H4 (cell line): ENCODE measurements at regions not wholly inside any gene's neighbourhood (a gene's known extent, or its start where the extent isn't known, plus 50 kb on each side); places are given as distances from the start of the nearest gene placed in this dataset.

Experiments
- DNase-seq: peaks from one replicate; pipeline ENCODE4 v3.0.0-alpha.2; 2015; ENCODE audit warnings: low spot score

DNA sequence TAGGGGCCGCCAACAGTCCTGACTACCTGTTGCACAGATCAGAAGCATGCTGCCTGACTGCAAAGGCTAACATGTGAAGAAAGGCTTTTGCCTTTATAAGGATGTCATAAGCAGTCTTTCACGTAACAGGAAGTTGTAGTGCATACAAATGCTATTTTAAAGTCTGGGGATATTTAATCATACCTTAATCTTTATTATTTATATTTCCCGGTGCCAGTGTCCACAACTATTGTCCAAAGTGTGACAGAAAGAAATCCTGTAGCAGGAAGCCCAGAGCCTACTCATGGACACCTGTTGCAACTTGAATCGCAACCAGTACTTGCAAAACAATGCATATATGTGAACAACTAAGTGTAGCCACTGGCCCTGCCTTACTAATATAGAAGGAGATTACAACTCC, 235.8 kb downstream of the ALDH8A1 start:
- no peak for DNase-seq

- no peak for DNase-seq
Observed at GRCh38 chr6:134712311-134712710, 237.6 kb downstream of the ALDH8A1 start.

DNA sequence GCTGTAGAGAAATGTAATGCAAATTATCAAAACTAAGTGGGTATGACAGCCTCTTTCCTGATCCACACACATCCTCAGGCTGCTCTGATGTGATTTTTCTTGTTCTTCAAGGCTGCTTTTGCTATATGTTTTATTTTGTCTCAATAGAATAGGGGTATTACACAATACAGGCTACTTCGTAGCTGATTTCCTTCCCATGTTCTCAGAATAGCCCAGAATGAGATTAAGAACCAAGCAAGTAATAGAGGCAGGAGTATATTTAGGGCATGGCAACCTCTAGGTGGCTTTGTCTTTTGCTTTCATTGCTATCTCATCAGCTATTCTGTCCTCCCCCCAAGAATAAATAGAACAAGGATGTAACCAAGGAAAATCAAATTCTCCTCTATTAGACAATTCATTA, 241.8 kb downstream of the ALDH8A1 start:
- no peak for DNase-seq

GRCh38 chr6:134707342-134708031, 242.4 kb downstream of the ALDH8A1 start:
- DNase-seq, result peak; percentile 34

DNA sequence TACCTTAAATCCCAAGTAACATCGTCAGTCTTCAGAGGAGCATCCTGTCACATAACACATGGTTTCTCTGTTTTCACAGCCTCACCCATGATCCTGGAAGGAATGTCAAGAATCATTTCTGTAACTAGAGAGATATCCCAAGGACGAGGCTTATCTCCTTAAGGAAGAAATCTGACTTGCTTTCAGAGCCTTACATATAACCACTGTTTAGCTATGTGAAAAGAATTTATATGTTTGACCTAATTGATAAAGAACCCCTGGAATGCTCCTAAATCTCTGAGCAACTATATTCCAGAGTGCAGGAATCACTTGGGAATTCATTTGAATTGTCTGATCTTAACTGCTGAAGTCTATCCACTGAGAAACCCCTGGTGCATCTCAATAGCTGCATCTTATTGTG, 243.1 kb downstream of the ALDH8A1 start:
- no peak for DNase-seq

- no peak for DNase-seq
Observed at GRCh38 chr6:134706153-134706552, 243.7 kb downstream of the ALDH8A1 start.

GRCh38 chr6:134703206-134703605, 246.7 kb downstream of the ALDH8A1 start:
- DNase-seq, result no peak

DNA sequence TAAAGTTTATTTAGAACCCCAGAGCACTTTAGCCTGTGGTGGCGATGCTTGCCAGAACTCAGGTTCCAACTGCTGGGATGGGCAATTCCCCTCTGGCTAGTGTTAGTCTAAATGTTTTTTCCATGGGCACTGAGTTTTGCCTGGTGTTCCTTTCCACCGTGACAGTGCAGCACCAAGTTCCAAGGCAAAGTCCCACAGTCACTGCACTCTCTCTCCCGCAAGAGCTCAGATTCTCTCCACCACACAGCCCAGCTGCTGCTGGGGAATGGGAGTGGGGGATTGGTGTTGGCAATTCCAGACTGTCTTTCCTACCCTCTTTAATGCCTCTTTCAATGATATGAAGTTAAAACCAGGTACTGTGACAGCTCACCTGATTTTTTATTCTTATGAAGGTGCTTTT, 247.6 kb downstream of the ALDH8A1 start:
- DNase-seq, result no peak

DNA sequence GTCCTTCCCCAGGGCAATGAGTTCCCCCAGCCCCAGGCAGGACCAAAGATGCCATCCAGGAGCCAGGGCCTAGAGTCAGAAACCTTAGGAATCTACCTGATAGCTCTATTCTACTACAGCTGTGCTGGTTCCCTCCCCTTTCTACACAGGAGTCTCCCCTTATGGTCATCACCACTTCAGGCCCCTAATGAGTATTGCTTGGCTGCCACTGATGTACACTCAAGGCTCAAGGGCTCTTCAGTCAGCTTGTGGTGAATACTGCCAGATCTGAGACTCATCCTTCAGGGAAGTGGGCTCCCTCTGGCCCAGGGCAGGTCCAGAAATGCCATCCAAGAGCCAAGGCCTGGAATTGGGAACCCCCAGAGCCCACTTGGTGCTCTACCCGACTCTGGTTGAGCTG, 248.6 kb downstream of the ALDH8A1 start:
- no peak for DNase-seq

DNA sequence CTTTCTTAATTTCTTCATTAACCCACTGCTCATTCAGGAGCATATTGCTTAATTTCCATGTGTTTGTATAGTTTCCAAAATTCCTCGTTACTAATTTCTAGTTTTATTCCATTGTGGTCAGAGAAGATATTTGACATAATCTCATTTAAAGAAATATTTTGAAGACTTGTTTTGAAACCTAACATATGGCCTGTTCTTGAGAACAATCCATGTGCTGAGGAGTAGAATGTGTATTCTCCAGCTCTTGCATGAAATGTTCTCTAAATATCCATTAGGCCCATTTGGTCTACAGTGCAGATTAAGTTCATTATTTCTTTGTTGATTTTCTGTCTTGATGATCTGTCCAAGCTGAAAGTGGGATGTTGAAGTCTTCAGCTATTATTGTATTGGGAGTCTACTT, 251.7 kb downstream of the ALDH8A1 start:
- DNase-seq, result no peak

DNA sequence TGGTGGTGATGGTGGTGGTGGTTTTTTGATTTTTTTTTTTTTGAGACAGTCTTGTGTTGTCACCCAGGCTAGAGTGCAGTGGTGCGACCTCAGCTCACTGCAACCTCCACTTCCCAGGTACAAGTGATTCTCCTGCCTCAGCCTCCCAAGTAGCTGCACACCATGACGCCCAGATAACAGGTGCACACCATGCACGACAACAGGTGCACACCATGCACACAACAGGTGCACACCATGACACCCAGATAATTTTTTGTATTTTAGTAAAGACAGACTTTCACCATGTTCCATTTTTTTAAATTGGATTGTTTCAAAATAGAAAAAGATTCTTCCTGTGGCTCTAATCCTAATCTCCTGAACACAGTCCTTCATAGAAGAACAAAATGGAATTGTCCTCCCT, 257.9 kb downstream of the ALDH8A1 start:
- DNase-seq, result no peak

- no peak for DNase-seq
Observed at GRCh38 chr6:134691180-134691579, 258.7 kb downstream of the ALDH8A1 start.

DNA sequence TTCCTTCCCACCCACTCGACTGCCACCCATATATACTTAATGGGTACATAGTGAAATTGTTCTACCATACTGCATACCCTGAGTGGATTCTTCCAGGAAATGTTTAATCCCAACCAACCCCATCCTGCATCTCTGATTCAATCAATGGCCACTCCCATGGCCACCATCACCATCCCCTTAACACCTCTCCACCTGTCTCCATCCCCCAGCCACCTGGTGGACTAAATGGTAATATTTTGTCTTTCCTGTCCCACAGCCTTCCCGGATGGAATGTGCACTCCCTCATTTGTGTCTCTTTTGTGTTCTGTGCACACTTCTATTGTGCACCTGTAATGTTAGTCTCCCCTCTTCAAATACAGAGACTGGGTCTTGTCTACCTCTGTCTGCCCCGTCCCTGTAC, 259.9 kb downstream of the ALDH8A1 start:
- DNase-seq, result no peak

DNA sequence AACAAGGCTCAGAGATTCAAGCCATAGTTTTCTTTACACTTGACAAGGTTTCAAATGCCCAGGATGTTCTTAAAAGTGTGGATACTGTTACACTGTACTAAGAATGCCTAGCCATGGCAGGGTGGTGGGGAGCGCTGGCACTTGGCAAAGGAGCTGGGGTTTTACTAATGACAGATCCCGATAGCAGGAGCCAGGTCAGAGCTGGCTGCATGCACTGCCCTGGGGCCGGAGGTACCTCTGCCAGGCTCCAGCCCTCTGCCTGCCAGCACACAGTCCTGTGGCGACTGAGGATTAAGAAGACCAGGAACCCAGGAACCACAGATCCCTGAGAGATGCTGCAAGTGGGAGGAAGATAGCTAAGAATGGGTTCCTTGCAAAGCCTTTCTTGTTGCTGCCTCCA, 260.3 kb downstream of the ALDH8A1 start:
- DNase-seq, result no peak

DNA sequence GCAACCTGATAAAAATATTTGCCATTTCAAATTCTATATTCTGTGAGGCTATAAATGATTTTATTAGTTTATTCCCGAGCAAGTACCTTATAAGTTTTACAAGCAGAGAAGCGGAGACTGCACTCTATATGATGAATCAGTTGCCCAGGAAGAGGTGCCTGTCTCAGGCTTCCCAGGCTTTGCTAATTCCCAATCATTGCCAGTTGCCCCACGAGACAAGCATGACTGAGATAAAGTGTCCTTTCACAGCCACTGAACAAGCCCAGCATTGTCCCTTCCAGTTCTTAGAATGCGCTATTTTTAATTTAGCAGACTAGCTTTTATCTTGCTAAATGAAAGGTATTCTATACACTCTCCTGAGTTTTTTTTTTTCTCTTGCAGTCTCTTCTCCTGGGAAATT, 260.7 kb downstream of the ALDH8A1 start:
- DNase-seq, result no peak

DNA sequence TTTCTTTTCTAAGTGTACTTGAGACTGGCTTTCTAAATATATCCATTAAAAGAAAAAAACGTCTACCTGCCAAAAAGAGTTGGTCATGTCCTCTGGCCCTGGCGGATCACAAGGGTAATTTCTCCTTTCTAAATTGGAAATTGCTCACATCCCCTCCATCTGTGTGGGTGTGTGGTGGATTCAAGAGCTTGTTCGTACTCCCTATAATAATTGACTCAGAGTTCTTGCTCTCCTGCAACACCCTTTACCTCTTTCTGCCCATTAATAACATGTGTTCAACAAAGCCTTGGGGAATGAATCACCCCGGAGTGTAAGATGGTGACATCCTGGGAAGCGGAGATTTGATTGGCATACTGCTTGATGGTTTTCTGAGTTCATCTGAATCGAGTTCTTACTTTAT, 263.8 kb downstream of the ALDH8A1 start:
- DNase-seq, result no peak

DNA sequence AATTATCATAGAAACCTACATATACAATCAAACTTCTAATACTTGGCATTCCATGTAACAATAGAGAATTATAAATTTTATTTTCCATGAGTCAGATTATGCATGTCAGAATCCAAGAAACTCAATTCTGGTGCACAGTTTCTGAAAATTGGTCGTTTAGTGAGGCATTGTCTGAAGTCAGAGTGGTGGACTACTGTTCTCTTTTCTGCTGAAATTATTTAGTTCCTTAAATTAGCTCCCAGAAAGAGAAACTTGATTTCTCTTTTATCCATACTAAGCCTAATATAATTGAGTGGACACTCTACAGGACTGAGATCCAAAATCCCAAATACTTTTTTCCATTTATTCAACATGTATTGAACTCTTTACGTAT, 265.5 kb downstream of the ALDH8A1 start:
- DNase-seq, result no peak

DNA sequence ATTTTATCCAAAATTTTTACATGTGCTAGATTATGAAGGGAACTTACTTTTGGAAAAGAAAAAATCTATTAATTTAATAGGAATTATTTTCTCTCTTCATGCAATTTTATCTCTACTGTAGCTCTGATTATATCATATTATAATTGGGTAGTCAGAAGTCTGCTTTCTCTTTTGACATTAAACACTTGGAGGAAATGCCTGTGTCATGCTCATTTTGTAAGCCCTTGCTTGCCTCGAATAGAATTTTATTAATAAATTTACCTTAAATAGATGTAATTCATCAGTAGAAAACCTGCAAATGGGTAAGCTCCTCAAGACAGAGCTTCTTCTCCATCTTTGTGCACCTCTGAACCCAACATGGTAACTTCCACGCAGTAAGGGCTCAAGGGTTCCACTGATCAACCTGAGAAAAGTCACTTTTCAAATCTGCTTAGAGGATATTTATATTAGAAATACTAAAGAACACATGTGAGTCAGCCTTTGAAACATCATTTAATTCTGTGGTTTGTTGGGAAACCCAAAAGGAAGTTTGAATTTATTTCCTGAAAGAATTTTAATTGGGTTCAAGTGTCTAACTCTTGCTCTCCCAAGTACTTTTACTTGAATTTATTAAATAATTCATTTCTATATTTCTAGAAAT, 266.0 kb downstream of the ALDH8A1 start:
- peak; percentile 12 for DNase-seq

DNA sequence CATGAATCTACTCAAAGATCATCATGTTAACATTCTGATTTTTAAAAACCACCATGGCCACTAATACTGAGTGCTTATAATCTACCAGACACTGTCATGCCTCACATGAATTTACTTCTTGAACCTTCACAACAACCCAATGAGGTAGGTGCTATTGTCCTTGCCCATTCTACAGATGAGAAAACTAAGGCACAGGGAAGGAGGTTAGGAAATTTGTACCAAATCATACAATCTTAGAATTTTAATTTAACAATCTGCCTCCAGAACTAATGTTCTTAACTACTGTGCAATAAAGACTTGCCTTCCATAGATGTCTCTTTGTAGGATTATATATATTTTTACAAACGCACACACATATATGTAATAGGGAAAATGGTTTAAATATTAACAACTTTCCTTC, 269.5 kb downstream of the ALDH8A1 start:
- no peak for DNase-seq

DNA sequence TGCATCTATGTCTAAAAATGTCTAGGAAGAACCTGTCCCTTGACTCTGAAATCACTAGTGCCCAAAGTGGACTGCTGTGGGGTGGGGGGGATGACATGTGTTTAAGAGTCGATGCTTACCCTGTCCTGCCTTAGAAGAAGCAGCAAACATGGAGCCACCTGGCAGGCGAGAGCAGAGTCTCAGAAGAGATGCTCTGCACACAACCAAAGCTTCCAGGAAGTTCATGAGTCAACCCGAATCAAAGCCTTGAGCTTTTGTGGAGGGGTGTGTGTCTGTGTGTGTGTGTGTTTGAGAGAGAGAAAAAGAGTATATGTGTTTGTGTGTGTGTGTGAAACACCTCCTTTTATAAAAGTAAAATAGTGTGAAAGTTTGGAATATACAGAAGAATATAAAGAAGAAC, 269.9 kb downstream of the ALDH8A1 start:
- no peak for DNase-seq

GRCh38 chr6:134678436-134678889, 271.4 kb downstream of the ALDH8A1 start:
- DNase-seq, result peak; percentile 82

GRCh38 chr6:134676307-134677281, 273.3 kb downstream of the ALDH8A1 start:
- DNase-seq, result peak; percentile 18
